GM19043 (cell line): ENCODE measurements at regions not wholly inside any gene's neighbourhood (a gene's known extent, or its start where the extent isn't known, plus 50 kb on each side); places are given as distances from the start of the nearest gene placed in this dataset.
A peak's percentile ranks its signal among the peaks of the same experiment; 100 is the strongest.

ENCODE experiments used
- ATAC-seq: cut with Tn5 transposase; IDR thresholded peaks from one replicate; pipeline ENCODE4 v1.9.1; 2021; ENCODE audit warnings: low read depth; ENCODE audit not compliant: unreplicated experiment

DNA sequence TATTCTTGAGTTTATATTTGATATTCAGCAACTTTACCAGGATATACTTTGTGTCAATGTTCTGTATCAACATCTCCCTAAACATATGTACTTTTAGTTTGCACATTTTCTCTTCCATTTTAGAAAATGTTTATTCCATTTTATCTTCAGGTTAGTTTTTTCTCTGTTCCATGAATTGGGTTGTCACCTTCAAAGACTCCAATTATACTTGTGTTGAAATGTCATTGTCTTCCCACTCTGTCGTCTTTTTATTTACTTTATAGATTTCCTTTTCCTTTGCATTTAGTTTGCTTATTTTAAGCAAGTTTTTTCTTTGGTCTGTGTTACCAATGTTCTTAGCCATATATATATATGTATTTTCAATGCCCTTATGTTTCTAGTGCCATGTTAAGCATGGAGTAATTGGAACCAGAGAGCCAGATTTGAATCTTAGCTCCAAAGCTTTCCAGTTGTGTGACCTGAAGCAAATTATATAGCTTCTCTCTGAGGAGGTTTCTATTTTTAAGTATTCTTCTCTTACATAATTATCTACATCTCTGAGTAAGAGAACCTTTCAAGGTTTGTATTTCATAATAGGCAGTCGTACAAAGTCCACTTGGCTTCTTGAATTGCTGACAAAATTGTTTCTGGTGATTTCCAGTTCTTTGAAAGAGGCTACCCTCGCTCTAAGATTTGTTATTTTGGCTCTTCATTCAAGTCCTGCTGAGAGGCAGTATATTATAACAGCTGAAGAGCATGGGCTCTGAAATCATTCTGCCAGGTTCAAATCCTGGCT is 85.8 kb upstream of the DYRK2 start:
- no peak for ATAC-seq

GRCh38 chr12:67568055-67568454 is 80.5 kb upstream of the DYRK2 start:
- ATAC-seq: no peak

DNA sequence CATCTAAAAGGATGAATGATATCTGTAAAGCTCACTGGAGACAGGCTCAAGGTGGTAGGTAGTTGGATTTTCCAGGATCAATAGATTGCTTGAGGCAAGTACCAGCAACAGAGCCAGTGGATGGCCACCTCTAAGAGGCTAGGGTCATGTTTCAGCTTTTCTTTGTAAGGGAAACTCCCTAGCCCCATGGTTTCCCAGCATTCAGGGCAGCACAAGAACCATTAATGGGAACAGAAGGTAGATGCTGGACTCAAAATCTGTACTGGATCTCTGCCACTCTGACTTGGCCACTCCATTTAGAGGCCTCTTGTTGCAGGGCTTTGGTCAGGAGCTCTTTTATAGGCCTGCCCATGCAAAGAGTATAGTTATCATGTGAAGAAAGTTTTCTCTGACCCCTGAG is 76.1 kb upstream of the DYRK2 start:
- no peak for ATAC-seq

DNA sequence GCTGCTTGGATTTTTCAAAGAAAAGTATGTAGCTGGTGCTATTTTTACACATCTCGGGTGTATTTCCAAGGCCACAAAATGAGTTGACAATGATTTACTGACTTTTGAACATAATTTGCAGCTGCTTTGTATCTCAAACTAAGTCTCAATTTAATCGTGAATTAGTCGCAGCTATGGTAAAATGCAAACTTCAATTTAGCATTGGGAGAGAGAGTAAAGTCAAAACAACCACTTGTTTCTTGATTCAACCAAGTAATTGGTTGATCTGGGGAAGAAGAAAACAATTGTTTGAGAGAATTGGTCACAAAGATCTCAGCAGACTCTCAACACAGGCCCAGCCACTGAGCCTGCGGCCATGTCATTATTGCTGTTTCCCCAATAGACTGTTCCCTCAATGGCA is 75.0 kb upstream of the DYRK2 start:
- no peak for ATAC-seq

DNA sequence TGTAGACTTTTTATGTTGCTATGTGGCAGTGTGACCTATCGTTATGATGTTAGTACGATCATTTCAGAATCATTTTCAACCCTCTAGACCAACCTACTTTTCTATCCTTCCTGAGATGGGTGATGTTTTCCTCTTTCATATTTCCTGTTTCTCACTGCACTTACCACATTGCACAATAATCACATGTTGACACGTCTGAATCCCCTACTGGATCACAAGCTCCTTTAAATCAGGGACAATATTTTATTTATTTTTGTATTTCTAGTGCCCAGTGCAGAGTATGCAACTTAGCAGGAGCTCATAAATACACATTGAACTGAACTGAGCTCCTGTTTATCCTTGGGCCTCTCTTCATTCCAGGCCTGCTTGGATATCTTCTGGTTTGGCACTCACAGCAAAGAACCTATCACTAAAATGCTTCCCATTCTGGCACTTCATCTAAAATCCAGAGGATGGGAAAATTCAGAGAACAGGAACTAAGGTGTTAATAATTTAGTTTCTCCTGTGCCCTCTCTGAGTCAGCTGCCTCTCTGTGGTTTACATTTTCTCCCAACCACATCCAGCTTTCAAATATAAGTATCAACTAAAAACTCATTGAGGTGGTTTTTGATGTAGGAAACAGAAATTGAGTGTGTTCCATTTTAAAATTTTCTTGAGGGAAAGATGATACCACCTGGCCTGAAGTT is 69.4 kb upstream of the DYRK2 start:
- ATAC-seq: no peak

- ATAC-seq: no peak
Measured at GRCh38 chr12:67579662-67580003, 68.9 kb upstream of the DYRK2 start.

DNA sequence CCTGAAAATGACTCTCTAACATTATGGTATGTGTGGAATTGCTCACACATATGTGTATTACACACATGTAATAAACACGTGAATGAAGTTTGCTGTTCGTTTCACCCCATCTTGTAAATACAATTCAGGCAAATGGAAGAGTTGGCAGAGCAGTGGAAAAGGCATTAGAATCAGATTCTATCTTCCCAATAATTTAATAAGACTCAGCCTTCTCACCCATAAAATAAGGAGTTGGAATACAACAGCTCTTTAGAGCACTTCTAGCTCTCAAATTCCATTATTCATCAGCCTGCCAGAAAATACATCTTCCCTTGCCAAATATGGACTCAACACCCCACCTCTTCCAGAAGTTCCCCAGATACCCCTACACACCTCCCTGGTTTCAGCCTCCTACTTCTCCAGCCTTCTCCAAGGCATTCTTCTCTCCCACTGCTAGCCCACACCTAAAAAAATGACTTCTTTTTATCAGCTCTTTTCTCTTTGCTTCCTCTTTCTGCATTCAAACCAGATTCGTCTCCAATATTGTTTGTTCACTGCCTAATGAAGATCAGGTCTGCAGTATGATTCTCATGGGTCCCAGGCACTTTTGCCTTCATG is 66.2 kb upstream of the DYRK2 start:
- ATAC-seq: no peak

DNA sequence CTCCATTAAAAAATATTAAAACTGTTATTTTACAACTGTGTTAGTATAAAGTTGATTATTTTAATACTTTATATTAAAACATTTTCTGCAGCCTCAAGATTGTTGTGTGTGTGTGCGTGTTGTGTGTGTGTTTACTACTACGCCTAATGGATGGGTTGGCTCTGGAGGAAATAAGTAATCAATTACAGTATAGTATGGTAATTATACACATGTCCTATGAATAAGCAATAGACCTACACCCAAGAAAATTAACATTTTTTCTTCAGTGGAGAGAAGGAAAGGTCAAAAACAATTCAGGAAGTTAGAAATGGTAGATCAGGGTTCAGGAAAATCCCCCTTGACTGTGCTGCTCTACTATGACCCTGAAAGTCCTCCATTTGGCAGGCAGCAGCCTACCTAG is 65.7 kb upstream of the DYRK2 start:
- ATAC-seq: no peak

- ATAC-seq: no peak
Measured at GRCh38 chr12:67586951-67587350, 61.6 kb upstream of the DYRK2 start.

DNA sequence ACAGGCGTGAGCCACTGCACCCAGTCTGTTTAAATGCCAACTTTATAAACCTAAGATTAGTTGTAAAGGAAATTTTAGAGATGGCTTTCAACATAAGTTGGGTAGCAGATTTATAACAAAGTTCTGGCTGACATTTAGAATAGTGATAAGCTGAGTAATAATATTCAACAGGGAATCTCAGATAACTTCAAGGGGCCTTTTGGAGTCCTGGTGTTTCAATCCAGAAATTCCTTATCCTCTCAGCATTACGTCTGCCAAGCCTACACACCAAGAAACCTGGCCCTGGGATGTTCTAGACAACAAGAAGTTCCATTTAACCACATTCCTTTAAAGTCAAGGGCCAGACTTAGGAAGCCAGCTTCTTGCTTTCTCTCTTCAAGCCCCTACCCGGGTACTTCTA is 59.5 kb upstream of the DYRK2 start:
- no peak for ATAC-seq

DNA sequence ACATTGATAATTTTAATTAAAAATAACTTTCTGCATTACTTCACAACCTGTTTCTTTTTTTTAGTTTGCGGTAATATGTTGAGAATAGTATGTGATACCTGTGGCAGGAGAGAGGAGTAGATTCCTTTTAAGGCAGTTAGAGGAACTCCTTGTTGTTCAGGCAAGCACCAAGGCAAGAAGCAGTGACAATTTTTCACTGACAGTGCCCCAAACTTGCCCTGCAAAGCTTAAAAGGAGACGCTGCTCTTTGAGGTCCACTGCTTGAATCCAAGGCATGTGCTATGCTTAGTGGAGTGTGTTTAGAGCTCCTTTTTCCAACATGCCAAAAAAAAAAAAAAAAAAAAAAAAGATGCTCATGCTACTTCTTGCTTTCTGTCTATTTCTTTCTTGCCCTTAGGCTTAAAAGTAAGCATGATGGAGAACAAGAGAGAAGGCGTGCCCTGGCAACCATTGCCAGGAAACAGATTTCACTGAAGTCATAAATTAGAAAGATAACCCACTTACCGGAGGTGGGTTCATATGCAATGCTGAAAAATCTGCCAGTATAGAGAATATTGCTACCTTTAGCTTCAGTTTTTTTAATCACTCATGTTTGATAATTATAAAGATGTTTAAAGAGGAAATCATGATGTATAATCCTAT is 58.3 kb upstream of the DYRK2 start:
- no peak for ATAC-seq

DNA sequence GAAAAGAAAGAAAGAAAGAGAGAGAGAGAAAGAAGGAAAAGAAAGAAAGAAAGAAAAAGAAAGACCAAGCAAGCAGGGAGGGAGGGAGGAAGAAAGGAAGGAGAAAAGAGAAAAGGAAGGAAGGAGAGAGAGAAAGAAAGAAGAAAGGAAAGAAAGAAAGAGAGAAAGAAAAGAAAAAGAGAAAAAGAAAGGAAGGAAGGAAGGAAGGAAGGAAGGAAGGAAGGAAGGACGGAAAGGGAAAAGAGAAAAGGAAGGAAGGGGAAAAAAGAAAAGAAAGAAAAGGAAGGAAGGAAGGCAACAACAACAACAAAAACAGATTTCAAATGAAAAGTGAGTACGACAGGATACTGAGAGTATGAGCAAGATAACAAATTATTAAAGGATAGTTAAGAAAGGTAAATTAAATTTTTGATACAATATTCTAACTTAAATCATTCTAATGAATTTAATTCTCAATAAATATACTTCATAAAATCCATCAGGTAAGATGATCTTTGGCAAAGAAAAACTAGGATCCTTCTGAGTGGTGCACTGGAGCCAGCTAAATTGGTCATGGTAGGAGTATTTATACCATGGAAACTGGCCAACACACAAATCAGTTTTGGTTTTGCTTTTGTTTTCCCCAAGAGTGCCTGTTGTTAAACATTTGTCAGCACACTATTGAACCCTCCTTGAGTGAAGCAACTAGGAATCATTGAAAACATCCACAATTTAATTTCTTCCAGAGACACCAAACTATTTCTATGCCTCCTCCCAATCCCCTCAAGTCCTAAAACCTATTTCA is 56.1 kb upstream of the DYRK2 start:
- peak; percentile 95 for ATAC-seq

DNA sequence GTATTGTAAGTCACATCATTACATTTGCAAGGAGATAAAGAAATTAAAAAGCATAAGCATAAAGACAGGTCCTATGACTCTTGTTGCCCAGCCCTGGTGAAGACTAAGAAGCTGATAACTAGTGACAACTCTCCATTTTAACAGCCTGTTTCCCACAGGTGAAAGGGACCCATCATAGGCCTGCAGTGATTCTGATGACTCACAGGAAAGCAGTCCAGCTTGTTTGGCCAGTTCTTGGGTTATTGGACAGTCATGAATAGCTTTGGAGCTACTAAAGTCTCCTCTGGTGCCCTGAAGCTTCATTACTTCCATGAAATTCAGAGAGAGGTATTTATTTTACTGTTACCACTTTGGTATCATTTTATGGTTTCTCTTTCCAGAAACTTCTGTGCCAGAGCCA is 55.5 kb upstream of the DYRK2 start:
- ATAC-seq: no peak

DNA sequence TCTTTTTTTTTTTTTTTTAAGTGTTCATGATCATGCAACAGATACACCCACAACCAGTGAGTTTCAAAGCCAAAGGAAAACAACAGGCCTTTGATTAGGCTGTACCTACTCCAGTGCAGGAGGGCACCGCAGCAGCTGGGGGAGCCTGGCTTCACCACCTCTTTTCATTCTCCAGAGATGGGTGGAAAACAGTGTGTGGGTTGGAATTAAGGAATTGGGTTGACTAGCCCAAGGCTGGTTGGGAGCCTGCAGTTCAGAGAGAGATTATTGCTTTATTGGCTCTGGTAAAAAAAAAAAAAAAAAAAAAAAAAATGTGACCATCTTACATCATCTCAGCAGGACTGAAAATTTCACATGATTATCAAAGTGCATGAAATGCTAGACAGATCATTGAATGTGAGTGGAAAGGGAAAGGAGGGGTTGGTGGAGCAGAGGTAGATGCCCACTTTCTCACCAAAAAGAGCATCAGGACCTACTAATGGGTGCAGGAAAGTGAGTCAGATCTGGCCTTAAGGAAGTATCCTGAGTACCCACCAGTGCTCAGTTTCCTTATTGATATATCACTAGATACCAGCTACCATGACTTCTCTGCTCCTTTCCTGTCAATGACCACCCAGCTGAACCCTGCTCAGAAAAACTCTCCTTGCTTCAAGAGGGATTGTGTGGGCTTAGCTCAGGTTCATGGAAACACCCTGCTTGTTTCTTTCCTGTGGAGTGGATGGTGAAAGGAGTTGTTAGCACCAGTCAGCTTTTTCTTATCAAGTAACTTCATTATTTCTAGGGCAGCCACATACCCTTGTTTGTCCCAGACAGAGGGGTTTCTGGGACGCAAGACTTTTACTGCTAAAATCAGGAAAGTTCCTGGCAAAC is 54.8 kb upstream of the DYRK2 start:
- ATAC-seq: no peak

- no peak for ATAC-seq
Measured at GRCh38 chr12:67594888-67595287, 53.7 kb upstream of the DYRK2 start.

DNA sequence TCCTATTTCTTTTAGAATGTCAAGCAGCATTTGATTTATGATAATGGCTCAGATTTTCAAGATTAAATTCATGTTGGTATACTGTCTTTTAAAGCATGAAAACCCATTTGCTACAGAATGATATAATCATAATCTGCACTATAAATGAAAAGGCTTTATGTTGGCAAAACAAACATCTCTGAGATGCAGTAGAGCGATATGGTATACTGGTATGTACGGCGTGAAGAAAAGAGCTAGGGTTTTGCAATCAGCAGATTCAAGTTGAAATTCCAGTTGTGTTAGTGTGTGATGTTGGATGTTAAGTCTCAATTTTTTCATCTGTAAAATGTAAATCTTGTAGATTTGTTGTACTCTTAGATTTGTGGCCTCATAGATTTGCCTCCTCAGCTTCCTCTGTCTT is 53.2 kb upstream of the DYRK2 start:
- ATAC-seq: no peak

GRCh38 chr12:67598598-67598997 is 49.9 kb upstream of the DYRK2 start:
- no peak for ATAC-seq
